OCI-LY3 (cell line): ENCODE measurements at regions not wholly inside any gene's neighbourhood (a gene's known extent, or its start where the extent isn't known, plus 50 kb on each side); places are given as distances from the start of the nearest gene placed in this dataset.

Source experiments
- H2AFZ ChIP-seq: fragments of 200-600, 300-600 bp; shearing (Covaris generic); 2 replicates; pipeline ENCODE4 v1.6.0; 2014; ENCODE audit warnings: antibody characterized with exemption, low read depth, low read length
- H3K27ac ChIP-seq: fragments of 200-600, 300-600 bp; sonication (generic); 2 replicates; pipeline ENCODE4 v1.5.1; 2014; ENCODE audit warnings: mild to moderate bottlenecking, low read length, moderate library complexity, mixed read lengths
- H3K27me3 ChIP-seq: fragments of 200-600, 300-600 bp; sonication (generic); 2 replicates; pipeline ENCODE4 v1.6.1; 2014; ENCODE audit warnings: low read depth, low read length, mixed read lengths
- H3K36me3 ChIP-seq: fragments of 200-600, 300-600 bp; sonication (generic); replicated peaks from 2 replicates; pipeline ENCODE3; 2014; ENCODE audit warnings: low read depth, low read length, mixed read lengths
- H3K4me1 ChIP-seq: fragments of 300-600, 200-600 bp; sonication (generic); 2 replicates; pipeline ENCODE4 v1.6.1; 2014; ENCODE audit warnings: low read length, mixed read lengths
- H3K4me2 ChIP-seq: fragments of 200-600, 300-600 bp; sonication (generic); 2 replicates; pipeline ENCODE4 v1.6.1; 2014; ENCODE audit warnings: low read length, mixed read lengths
- H3K4me3 ChIP-seq: fragments of 300-600, 200-600 bp; sonication (generic); 2 replicates; pipeline ENCODE4 v1.5.1; 2014; ENCODE audit warnings: antibody characterized with exemption, mild to moderate bottlenecking, low read length, moderate library complexity
- H3K79me2 ChIP-seq: fragments of 300-600, 200-600 bp; shearing (Covaris generic); 2 replicates; pipeline ENCODE4 v1.6.1; 2014; ENCODE audit warnings: mild to moderate bottlenecking, low read length, mixed read lengths
- H3K9ac ChIP-seq: fragments of 300-600, 200-600 bp; shearing (Covaris generic); 2 replicates; pipeline ENCODE4 v1.6.0; 2014; ENCODE audit warnings: mild to moderate bottlenecking, low read length, moderate library complexity
- H3K9me3 ChIP-seq: fragments of 200-600, 300-600 bp; shearing (Covaris generic); 2 replicates; pipeline ENCODE4 v1.6.1; 2014; ENCODE audit warnings: low read length, mixed read lengths; ENCODE audit not compliant: insufficient read depth
- H4K20me1 ChIP-seq: fragments of 200-600, 300-600 bp; sonication (generic); 2 replicates; pipeline ENCODE4 v1.6.1; 2016; ENCODE audit warnings: low read length, mixed read lengths; ENCODE audit not compliant: insufficient read depth
- EZH2phosphoT487 ChIP-seq: fragments of 200-600 bp; shearing (Covaris generic); IDR thresholded peaks from 2 replicates; pipeline ENCODE4 v1.6.1; 2018; ENCODE audit warnings: antibody characterized with exemption, mixed run types, low read depth
- TF ChIP-seq, protein P1 (sequence below): fragments of 200-600, 300-600 bp; sonication (generic); IDR thresholded peaks from 2 replicates; pipeline ENCODE4 v1.5.1; 2014; ENCODE audit warnings: antibody characterized with exemption, low read length, low read depth

DNA sequence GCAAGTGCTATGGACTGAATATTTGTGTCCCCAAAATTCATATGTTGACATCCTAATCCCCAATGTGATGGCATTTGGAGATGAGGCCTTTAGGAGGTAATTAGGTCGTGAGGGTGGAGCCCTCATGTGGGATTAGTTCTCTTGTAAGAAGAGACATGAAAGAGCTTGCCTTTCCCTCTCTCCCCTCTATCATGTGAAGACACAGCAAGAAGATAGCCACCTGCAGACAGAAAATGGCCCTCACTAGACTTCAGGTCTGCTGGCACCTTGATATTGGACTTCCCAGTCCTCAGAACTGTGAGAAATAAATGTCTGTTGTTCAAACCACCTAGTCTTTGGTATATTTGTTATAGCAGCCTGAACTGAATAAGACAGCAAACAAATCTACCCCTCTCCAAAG lies 75.1 kb upstream of the TBX20 start:
- no peak overlapping the region for H3K27ac ChIP-seq
- no peak overlapping the region for H3K4me2 ChIP-seq
- H3K4me3 ChIP-seq = no peak overlapping the region
- H2AFZ ChIP-seq = no peak overlapping the region
- no peaks in the 10 kb centered on the region for H3K36me3 ChIP-seq
- no peaks in the 10 kb centered on the region for H4K20me1 ChIP-seq
- 0 out of 2 replicates have a peak, but pooled peaks cover 4% of the 10 kb centered on the region for H3K27me3 ChIP-seq
- no peaks in the 10 kb centered on the region for H3K79me2 ChIP-seq
- TF ChIP-seq EZH2phosphoT487 = no peak
- TF ChIP-seq, protein P1, sequence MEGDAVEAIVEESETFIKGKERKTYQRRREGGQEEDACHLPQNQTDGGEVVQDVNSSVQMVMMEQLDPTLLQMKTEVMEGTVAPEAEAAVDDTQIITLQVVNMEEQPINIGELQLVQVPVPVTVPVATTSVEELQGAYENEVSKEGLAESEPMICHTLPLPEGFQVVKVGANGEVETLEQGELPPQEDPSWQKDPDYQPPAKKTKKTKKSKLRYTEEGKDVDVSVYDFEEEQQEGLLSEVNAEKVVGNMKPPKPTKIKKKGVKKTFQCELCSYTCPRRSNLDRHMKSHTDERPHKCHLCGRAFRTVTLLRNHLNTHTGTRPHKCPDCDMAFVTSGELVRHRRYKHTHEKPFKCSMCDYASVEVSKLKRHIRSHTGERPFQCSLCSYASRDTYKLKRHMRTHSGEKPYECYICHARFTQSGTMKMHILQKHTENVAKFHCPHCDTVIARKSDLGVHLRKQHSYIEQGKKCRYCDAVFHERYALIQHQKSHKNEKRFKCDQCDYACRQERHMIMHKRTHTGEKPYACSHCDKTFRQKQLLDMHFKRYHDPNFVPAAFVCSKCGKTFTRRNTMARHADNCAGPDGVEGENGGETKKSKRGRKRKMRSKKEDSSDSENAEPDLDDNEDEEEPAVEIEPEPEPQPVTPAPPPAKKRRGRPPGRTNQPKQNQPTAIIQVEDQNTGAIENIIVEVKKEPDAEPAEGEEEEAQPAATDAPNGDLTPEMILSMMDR = no peak
- no peak overlapping the region for H3K9ac ChIP-seq
- no peaks in the 10 kb centered on the region for H3K9me3 ChIP-seq
- H3K4me1 ChIP-seq = no peaks in the 10 kb centered on the region

DNA sequence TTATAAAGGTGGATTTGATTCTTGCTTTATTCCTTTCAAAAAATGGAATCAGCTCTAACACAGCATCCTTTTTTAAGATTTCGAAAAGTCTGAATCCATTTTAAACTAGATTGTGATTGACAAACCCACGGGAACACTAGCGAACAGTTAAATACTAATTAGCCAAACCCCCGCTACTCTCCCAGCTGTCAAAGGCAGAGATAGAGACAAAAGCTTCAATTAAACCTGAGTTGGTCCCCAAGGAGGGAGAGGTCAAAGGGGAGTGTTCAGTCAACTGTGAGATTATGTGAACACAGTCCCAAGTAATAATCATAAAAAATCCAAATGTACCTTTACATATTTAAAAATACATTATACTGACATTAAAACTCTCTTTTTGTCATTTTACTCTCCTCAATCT lies 65.7 kb upstream of the TBX20 start:
- H3K79me2 ChIP-seq = no peaks in the 10 kb centered on the region
- H3K36me3 ChIP-seq = no peaks in the 10 kb centered on the region
- H4K20me1 ChIP-seq = no peaks in the 10 kb centered on the region
- no peak overlapping the region for H2AFZ ChIP-seq
- H3K4me1 ChIP-seq = no peaks in the 10 kb centered on the region
- peaks cover 12% of the 10 kb centered on the region; the same call in 1 of the 2 replicates for H3K27me3 ChIP-seq
- no peaks in the 10 kb centered on the region for H3K9me3 ChIP-seq
- H3K27ac ChIP-seq = no peak overlapping the region
- TF ChIP-seq, protein P1 = no peak
- TF ChIP-seq EZH2phosphoT487 = no peak
- H3K4me2 ChIP-seq = no peak overlapping the region
- no peak overlapping the region for H3K9ac ChIP-seq
- H3K4me3 ChIP-seq = no peak overlapping the region

DNA sequence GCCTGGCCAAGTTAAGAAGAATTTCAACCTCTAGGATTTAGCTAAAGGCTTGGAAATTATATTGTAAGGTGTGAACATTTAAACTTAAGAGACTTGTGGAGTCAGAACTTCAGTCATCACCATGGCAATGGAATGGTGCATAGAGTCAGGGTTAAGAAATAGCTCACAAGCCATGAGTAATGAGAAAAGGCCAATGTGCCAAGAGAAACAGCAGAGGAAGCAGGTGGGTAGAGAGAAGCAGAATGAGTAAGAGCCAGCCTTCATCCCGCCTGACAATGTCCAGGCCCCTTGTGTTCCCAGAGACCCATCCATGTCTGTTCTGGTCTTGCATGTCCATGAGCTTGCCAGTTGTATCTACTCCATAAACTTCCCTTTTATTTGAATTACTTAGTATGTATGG lies 62.6 kb upstream of the TBX20 start:
- H2AFZ ChIP-seq = no peak overlapping the region
- H3K79me2 ChIP-seq = no peaks in the 10 kb centered on the region
- H3K36me3 ChIP-seq = no peaks in the 10 kb centered on the region
- H4K20me1 ChIP-seq = no peaks in the 10 kb centered on the region
- H3K4me2 ChIP-seq = no peak overlapping the region
- no peaks in the 10 kb centered on the region for H3K4me1 ChIP-seq
- H3K9me3 ChIP-seq = no peaks in the 10 kb centered on the region
- H3K9ac ChIP-seq = no peak overlapping the region
- no peak overlapping the region for H3K4me3 ChIP-seq
- peaks cover 7% of the 10 kb centered on the region; the same call in 1 of the 2 replicates for H3K27me3 ChIP-seq
- no peak for TF ChIP-seq EZH2phosphoT487
- TF ChIP-seq, protein P1 = no peak
- H3K27ac ChIP-seq = no peak overlapping the region

DNA sequence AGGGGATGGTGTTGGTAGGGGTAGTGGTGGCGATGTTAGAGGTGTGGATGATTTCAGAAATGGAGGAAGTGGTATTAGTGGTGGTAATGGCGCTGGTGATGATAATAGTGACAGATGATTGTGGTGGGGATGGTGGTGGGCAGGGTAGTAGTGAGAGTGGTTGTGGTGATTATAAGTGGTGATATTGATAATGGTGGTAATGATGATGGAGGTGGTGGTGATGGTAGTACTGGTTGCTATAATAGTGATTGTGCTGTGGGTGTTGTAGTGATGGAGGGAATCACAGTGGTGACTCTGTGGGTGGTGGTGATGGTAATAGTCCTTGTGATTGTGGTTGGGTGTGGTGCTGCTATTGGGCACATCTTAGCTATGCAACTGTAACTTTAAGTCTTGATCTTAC lies 61.6 kb upstream of the TBX20 start:
- Histone ChIP-seq H3K36me3 (no peaks in the 10 kb centered on the region), H3K9me3 (no peaks in the 10 kb centered on the region), H3K27me3 (no peaks in the 10 kb centered on the region), H3K27ac (no peak overlapping the region), H3K4me1 (no peaks in the 10 kb centered on the region), H3K79me2 (no peaks in the 10 kb centered on the region), H3K4me3 (no peak overlapping the region), H3K4me2 (no peak overlapping the region), H2AFZ (no peak overlapping the region), H4K20me1 (no peaks in the 10 kb centered on the region), H3K9ac (no peak overlapping the region)
- TF ChIP-seq, protein P1 = no peak
- TF ChIP-seq EZH2phosphoT487 = no peak
